ENCODE measurements at regions not wholly inside any gene's neighbourhood (a gene's known extent, or its start where the extent isn't known, plus 50 kb on each side); places are given as distances from the start of the nearest gene placed in this dataset.

DNA sequence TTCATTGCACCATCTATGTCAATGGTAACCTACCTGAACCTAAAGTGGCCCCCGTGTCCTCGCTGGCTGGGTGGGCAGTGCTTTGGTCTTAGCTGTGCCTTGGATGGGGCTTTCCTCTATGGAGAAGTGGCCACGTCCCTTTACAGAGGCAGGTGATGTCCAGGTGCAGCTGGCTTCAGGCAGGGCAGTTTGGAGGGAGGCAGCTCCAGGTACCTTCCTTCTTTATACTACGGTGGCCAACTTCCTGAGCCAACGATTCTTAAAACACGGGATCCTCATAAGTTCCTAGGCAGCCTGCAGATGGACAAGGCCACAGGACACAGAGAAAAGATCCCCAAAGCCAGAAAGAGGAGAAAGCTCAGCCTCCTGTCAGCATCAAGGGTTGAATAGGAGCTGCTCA is 517.3 kb upstream of the HS6ST1 start:
- Histone ChIP-seq H3K4me1 (ENCODE audit: insufficient read depth) (no peaks in the 10 kb centered on the region), H3K4me3 (ENCODE audit: low read depth, low read length) (no peak overlapping the region), H3K27ac (ENCODE audit: low read depth) (no peak overlapping the region), H3K36me3 (ENCODE audit: insufficient read depth) (no peaks in the 10 kb centered on the region)
- no peak for DNase-seq (ENCODE audit: extremely low spot score)
- 93% methylated on average over 6 of the region's 6 CpGs for WGBS

DNA sequence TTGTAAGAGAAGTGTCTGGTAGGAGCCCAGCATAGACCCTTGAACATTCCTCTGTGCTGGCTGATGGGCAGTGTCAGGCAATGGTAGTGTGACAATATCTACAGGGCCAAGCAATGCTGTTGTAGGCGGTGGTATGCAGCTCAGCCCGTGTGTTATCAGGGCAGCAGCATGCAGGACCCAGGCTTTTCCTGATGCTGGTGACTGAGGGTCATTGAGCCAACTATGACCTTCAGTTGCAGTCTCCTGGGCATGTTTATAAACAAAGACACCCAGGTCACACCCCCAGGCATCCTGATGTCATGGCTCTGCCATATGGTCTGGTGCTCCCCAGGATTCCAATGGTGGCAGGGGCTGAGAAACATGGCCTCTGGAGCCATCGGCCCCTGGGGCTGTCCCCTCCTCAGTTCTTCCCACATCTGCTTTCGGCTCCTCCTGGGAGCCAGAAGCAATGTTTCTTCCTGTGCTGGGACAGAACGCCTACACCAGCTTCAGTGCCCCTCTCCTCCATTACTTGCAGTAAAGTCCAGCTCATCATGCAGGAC is 518.0 kb upstream of the HS6ST1 start:
- no peak overlapping the region for H3K4me3 ChIP-seq (ENCODE audit: low read depth, low read length)
- WGBS = 85% methylated on average over 5 of the region's 5 CpGs
- H3K36me3 ChIP-seq (ENCODE audit: insufficient read depth) = no peaks in the 10 kb centered on the region
- no peaks in the 10 kb centered on the region for H3K4me1 ChIP-seq (ENCODE audit: insufficient read depth)
- no peak for DNase-seq (ENCODE audit: extremely low spot score)
- H3K27ac ChIP-seq (ENCODE audit: low read depth) = no peak overlapping the region

DNA sequence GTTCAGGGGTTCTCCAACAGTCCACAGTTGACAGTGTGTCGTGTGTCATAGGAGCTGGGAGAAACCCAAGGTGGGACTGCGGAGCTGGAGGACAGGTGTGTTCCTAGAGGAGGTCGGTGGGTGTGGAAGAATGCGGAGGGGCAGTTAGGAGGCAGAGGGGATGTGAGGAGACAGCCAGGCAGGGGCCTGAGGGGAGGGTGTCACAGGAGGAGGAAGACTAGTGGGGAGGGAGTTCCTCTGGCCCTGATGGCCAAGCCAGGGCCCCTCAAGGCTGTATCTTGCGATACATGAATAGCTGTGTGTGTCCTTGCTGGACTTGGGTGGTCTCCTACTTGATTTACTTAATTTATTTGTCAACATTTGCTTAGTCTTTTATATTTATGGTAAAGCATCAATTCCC is 519.6 kb upstream of the HS6ST1 start:
- no peak for DNase-seq (ENCODE audit: extremely low spot score)
- H3K4me1 ChIP-seq (ENCODE audit: insufficient read depth) = no peaks in the 10 kb centered on the region
- H3K4me3 ChIP-seq (ENCODE audit: low read depth, low read length) = no peak overlapping the region
- no peak overlapping the region for H3K27ac ChIP-seq (ENCODE audit: low read depth)
- no peaks in the 10 kb centered on the region for H3K36me3 ChIP-seq (ENCODE audit: insufficient read depth)
- 93% methylated on average over 5 of the region's 5 CpGs for whole genome bisulfite sequencing

DNA sequence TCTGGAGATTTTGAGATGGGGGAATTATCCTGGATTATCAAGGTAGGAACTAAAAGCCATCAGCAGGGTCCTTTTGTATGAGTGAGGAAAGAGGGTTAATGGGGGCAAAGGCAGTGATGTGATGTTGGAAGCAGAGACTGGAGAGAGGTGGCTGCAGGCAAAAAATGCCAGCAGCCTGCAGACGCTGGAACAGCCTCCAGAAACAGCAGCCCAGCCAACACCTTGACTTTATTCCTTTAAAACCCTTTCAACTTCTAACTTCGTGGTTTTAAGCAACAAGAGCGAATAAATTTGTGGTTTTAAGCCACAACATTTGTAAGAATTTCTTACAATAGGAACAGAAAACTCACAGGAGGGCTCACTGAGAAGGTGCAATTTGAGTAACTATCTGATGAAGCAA is 523.1 kb upstream of the HS6ST1 start:
- WGBS = 69% methylated on average over 3 of the region's 3 CpGs
- no peaks in the 10 kb centered on the region for H3K4me1 ChIP-seq (ENCODE audit: insufficient read depth)
- no peak overlapping the region for H3K4me3 ChIP-seq (ENCODE audit: low read depth, low read length)
- H3K27ac ChIP-seq (ENCODE audit: low read depth) = no peak overlapping the region
- H3K36me3 ChIP-seq (ENCODE audit: insufficient read depth) = no peaks in the 10 kb centered on the region
- DNase-seq (ENCODE audit: extremely low spot score) = no peak

DNA sequence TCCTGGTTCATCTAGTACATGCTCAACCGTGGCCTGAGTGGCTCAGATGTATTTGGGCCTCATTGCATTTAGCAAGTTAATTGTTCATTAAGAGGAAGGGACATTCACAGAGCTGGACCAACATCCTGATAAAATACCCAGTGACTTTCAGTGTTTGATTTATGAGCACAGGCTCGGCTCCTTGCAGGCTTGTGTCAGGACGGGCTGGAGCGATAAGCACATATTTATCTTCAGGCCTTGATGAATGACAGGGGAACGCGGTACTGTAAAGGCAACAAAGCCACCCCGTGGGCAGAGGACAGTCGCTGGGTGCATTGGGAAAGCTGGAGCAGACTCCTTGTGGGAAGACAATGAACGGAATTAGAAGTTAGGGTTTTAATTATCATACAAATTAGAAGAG is 548.6 kb upstream of the HS6ST1 start:
- Histone ChIP-seq H3K4me3 (ENCODE audit: low read depth, low read length) (no peak overlapping the region), H3K4me1 (ENCODE audit: insufficient read depth) (no peaks in the 10 kb centered on the region), H3K27ac (ENCODE audit: low read depth) (no peak overlapping the region), H3K36me3 (ENCODE audit: insufficient read depth) (no peaks in the 10 kb centered on the region)
- 50% methylated on average over 9 of the region's 9 CpGs for WGBS
- DNase-seq (ENCODE audit: extremely low spot score) = no peak

DNA sequence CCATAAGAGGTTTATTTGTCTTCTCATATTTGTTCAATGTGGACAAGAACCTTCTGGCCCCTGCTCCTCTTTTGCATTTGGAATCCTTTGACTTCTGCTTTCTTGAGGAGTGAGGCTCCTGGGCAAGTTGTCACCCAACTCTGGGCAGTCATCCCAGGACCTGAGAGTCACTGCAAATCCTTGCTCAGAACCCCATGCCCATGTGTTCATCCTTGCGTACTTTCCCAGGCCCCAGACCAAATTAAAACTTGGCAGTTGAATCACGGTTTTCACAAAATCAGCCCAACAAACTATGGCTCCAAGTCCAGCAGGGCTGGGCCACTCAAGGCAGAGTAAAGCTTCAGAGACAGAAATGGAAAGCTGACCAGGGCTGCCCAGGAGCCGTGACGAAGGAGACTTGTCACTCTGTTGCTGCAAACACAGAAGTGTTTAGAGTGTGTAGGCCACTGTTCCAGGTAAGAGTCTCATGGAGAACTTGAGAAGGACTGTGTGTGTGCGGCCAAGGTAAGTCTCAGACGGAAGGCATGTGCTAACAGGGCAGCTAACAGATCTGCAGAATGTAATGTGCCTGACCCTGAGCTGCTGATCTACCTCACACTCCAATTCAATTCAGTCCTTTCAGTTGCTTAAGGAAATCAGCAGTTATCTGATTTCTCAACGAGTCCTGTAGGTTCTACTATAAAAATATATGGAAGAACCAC is 549.4 kb upstream of the HS6ST1 start:
- H3K36me3 ChIP-seq (ENCODE audit: insufficient read depth) = no peaks in the 10 kb centered on the region
- WGBS = 88% methylated on average over 7 of the region's 7 CpGs
- H3K4me1 ChIP-seq (ENCODE audit: insufficient read depth) = no peaks in the 10 kb centered on the region
- no peak overlapping the region for H3K27ac ChIP-seq (ENCODE audit: low read depth)
- no peak overlapping the region for H3K4me3 ChIP-seq (ENCODE audit: low read depth, low read length)
- no peak for DNase-seq (ENCODE audit: extremely low spot score)

DNA sequence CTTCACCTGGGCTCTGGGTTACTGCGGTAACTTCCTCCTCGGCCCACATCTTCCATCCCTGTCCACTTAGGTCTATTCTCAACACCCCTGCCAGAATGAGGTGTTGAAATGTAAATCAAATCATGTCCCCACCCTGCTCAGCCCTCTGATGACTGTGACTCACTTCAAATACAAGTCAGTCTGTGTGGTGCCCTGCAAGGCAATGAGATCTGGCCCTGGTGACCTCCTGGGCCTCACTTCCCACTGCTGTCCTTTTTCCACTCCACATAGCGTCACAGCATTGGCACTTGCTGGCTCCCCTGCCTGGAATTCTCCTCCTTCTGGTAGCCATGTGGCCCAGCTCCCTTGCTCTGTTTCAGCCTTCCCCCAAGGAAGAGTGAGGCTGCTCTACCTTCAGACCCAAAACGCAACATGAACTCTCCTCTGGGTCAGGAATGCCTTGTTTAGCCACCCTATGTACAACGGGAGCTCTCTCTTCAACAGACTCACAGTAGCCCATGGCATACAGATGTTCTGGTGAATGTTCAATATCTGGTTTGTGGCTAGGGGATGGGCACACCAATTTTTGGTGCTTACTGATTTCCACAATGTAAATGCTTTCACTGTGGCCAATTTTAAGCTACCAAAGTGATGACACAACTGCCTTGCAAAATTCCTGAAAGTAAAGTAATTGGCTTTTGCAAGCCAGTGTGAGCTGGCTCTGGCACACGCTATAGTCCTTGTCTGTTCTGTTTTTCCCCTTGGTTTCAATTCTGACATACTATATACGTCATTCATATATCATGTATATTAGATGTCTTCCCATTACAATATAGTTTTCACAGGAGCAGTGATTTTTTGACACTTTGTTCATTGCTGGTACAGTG is 550.3 kb upstream of the HS6ST1 start:
- no peaks in the 10 kb centered on the region for H3K36me3 ChIP-seq (ENCODE audit: insufficient read depth)
- DNase-seq (ENCODE audit: extremely low spot score) = no peak
- 95% methylated on average over 7 of the region's 7 CpGs for WGBS
- no peaks in the 10 kb centered on the region for H3K4me1 ChIP-seq (ENCODE audit: insufficient read depth)
- no peak overlapping the region for H3K4me3 ChIP-seq (ENCODE audit: low read depth, low read length)
- no peak overlapping the region for H3K27ac ChIP-seq (ENCODE audit: low read depth)

DNA sequence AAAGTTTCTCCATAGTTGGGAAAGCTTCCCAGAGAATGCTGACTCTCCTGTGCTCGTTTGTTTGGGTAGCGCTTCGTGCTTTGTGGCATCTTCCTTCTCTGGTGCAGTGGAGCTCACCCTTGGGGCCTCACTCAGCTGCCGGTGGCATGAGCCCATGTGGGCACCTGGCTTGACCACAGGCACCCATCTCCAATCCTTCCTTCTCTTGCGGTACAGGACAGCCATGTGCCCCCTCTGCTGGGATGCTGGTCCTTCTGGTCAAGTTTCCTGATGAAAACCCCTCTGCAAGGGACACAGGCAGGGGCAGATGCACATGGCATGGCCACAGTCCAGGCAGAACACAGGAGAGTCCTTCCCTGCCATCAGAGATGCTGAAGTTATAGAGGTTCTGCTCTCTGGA is 555.9 kb upstream of the HS6ST1 start:
- H3K36me3 ChIP-seq (ENCODE audit: insufficient read depth) = no peaks in the 10 kb centered on the region
- H3K4me3 ChIP-seq (ENCODE audit: low read depth, low read length) = no peak overlapping the region
- H3K27ac ChIP-seq (ENCODE audit: low read depth) = no peak overlapping the region
- 92% methylated on average over 5 of the region's 5 CpGs for WGBS
- H3K4me1 ChIP-seq (ENCODE audit: insufficient read depth) = no peaks in the 10 kb centered on the region
- no peak for DNase-seq (ENCODE audit: extremely low spot score)

DNA sequence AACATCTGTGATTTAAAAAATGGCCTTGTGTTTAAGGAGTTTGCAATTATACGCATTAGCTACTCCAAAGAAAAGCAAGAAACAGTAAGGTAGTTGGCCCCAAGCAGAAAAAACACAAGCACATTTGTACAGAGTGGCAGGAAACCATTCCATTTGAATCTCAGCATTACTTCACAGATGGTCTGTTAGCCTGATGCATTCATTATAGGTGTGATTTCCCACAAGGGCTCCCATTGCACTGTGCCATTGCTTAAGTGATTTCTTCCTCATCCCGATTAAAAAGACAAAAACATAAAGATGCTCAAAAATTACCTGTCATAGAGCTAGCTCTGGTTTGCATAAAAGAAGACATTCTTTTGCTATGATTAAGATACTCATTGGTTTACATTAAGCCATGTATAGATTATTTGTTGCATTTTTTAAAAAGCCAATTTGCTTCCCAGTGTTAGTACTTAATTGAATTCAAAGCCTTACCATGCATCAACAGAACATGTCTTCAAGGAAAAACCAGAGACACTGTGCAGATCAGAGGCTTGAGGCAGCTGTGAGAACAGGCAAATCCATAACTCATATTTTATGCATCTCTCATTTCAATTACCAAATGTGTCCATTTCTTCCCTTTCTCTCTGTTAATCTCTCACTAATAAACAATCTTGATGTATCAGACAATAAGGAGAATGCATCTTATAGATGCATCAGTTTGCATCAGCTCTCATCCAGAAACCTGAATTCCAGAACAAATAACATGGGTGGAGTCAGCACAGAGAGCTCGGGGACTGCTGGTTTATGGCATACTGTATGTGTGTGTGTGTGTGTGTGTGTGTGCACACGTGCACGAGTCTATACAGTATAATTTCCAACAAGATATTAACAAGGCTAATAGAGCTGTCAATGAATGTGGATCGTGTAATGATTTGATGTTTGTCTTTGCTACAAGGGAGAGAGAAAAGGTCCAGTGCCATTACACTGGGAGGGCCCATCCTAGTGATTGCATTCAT is 558.6 kb upstream of the HS6ST1 start:
- no peaks in the 10 kb centered on the region for H3K4me1 ChIP-seq (ENCODE audit: insufficient read depth)
- WGBS = 49% methylated on average over 6 of the region's 6 CpGs
- H3K36me3 ChIP-seq (ENCODE audit: insufficient read depth) = no peaks in the 10 kb centered on the region
- H3K4me3 ChIP-seq (ENCODE audit: low read depth, low read length) = no peak overlapping the region
- no peak overlapping the region for H3K27ac ChIP-seq (ENCODE audit: low read depth)
- DNase-seq (ENCODE audit: extremely low spot score) = no peak

DNA sequence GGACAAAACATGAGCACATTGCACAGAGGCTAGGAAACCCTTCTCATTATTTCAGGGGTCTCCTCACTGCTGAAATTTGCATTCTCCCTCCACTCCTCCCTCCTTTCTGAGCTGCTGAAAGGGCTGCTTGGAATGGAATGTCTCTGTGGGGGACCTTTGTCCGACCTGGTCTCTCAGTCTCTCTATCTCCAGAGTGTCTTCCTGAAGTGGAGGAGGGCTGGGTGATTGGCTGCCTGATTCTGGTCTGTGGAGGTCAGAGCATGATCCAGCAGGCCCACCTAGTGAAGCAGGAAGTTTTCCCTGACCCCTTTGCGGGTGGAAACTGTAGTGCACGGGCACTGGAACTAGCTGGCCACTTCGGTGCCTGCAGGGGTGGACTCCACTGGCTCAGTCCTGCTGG is 560.5 kb upstream of the HS6ST1 start:
- DNase-seq (ENCODE audit: extremely low spot score) = no peak
- WGBS = 63% methylated on average over 4 of the region's 4 CpGs
- Histone ChIP-seq H3K36me3 (ENCODE audit: insufficient read depth) (no peaks in the 10 kb centered on the region), H3K27ac (ENCODE audit: low read depth) (no peak overlapping the region), H3K4me3 (ENCODE audit: low read depth, low read length) (no peak overlapping the region), H3K4me1 (ENCODE audit: insufficient read depth) (no peaks in the 10 kb centered on the region)

DNA sequence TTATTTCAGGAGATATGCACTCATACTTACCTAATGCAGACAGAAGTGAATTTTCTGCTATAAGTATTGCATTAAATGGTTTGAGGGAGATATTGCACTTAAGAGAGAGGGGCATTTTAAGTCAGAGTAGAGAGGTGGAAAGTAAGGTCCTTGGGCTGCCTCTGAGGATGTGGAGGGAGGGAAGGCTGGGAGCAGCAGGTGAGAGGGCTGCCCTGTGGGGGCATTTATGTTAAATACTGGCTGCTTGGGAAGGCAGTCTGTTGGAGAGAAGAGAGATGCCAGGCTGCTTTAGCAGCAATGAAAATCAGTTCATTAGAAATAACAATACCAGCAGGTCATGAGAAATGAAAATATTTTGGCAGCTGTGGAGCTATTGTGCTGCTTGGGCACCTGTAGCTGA is 576.2 kb upstream of the HS6ST1 start:
- Histone ChIP-seq H3K4me1 (ENCODE audit: insufficient read depth) (no peaks in the 10 kb centered on the region), H3K36me3 (ENCODE audit: insufficient read depth) (no peaks in the 10 kb centered on the region), H3K4me3 (ENCODE audit: low read depth, low read length) (no peak overlapping the region), H3K27ac (ENCODE audit: low read depth) (no peak overlapping the region)
- no peak for DNase-seq (ENCODE audit: extremely low spot score)

DNA sequence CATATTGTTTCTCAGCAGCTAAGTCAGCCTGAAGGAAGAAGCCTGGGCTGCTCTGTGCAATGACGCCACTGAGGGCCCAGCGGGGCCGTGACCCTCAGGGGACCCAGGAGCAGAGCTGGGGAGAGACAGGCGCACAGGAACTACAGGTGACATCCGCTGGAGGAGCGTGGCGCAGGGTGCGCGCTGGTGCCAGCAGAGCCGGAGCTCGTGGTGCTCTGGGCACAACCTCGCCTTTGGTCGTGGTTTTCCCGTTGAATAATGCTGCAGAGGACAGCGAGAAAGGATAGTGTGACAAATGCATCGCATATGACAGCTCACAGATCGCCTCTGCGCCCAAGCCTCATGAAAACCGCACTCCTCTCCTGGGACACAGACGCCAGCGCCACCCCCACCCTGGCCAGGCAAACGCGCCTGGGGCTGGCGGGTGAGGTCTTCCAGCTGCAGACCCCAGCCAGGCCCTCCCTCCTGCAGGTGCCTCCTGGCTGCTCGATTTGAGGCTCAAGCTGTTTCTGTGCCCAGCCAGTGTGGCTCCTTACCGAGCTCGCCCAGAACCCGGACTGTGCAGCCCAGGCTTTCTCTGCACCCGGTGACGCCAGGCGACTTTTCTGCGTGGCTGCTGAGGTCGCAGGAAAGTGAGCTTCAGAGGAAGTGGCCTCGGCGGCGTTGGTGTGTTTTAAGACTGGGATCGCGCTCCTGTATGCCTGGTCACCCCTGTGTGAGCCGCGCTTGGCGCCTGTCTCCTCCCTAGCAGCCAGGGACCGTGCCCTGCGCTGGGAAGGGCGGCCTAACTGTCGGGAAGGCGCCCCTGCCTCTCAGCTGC is 583.1 kb upstream of the HS6ST1 start:
- 57% methylated on average over 46 of the region's 46 CpGs for WGBS
- Histone ChIP-seq H3K4me3 (ENCODE audit: low read depth, low read length) (no peak overlapping the region), H3K36me3 (ENCODE audit: insufficient read depth) (no peaks in the 10 kb centered on the region), H3K4me1 (ENCODE audit: insufficient read depth) (no peaks in the 10 kb centered on the region), H3K27ac (ENCODE audit: low read depth) (no peak overlapping the region)
- DNase-seq (ENCODE audit: extremely low spot score) = no peak

DNA sequence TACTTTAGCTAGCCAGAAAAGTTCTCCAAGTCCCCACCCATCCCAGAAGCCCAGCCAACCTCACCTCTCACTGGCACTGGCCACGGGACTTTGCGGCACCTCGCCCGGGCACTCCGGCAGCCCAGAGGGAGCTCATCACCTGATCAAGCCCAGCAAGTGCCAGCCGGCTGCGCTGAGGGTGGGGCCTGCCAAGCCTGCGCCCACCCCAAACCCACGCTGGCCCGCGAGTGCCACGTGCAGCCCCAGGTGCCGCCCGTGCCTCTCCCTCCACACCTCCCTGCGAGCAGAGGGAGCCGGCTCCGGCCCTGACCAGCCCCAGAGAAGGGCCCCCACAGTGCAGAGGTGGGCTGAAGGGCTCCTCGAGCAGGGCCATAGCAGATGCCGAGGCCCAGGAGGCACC is 585.0 kb upstream of the HS6ST1 start:
- H3K27ac ChIP-seq (ENCODE audit: low read depth) = no peak overlapping the region
- no peak for DNase-seq (ENCODE audit: extremely low spot score)
- WGBS = 93% methylated on average over 19 of the region's 19 CpGs
- no peaks in the 10 kb centered on the region for H3K4me1 ChIP-seq (ENCODE audit: insufficient read depth)
- H3K4me3 ChIP-seq (ENCODE audit: low read depth, low read length) = no peak overlapping the region
- no peaks in the 10 kb centered on the region for H3K36me3 ChIP-seq (ENCODE audit: insufficient read depth)

Measured in urinary bladder (tissue), 3 donors.